Small intestine (tissue), 7 donors: ENCODE measurements at regions not wholly inside any gene's neighbourhood (a gene's known extent, or its start where the extent isn't known, plus 50 kb on each side); places are given as distances from the start of the nearest gene placed in this dataset.

Experiments
- DNase-seq, 2 donors: peaks; one replicate each; pipeline versions ENCODE4 v3.0.0 to v3.0.0-alpha.2; 2013
- FAIRE-seq: peaks from 2 replicates; lab custom pipeline; 2012; peaks lifted over from hg19 to GRCh38; lab: Jason Lieb, UNC
- H3K27ac ChIP-seq, 3 donors: one replicate each; pipeline ENCODE4 v1.5.1; 2013; ENCODE audit warnings: low read length in 2 of 3, mild to moderate bottlenecking in 2 of 3, control low read depth in 1 of 3, inconsistent platforms in 1 of 3, low read depth in 1 of 3, moderate library complexity in 1 of 3
- H3K27me3 ChIP-seq, 3 donors: one replicate each; pipeline ENCODE4 v1.6.1; 2013; ENCODE audit warnings: low read length in 3 of 3, inconsistent platforms in 1 of 3; ENCODE audit not compliant: control insufficient read depth in 3 of 3, insufficient read depth in 3 of 3
- H3K36me3 ChIP-seq, 3 donors: one replicate each; pipeline ENCODE4 v1.6.1; 2013; ENCODE audit warnings: low read length in 3 of 3, inconsistent platforms in 1 of 3, low read depth in 1 of 3, mild to moderate bottlenecking in 1 of 3, moderate library complexity in 1 of 3; ENCODE audit not compliant: control insufficient read depth in 3 of 3, insufficient read depth in 2 of 3
- H3K4me1 ChIP-seq, 3 donors: one replicate each; pipeline ENCODE4 v1.6.1; 2013; ENCODE audit warnings: low read length in 2 of 3, inconsistent platforms in 1 of 3, low read depth in 1 of 3, mild to moderate bottlenecking in 1 of 3, moderate library complexity in 1 of 3; ENCODE audit not compliant: control insufficient read depth in 3 of 3, insufficient read depth in 2 of 3
- H3K4me3 ChIP-seq, 3 donors: one replicate each; pipeline ENCODE4 v1.5.1; 2013; ENCODE audit warnings: low read length in 3 of 3, control low read depth in 1 of 3, inconsistent platforms in 1 of 3, low read depth in 1 of 3, mild to moderate bottlenecking in 1 of 3, moderate library complexity in 1 of 3
- H3K9me3 ChIP-seq, 2 donors: one replicate each; pipeline ENCODE4 v1.6.1; 2013; ENCODE audit warnings: low read depth in 1 of 2, low read length in 1 of 2; ENCODE audit not compliant: control insufficient read depth in 2 of 2, insufficient read depth in 1 of 2
- WGBS, 3 donors: extraction: QIAGEN DNeasy Blood & Tissue Kit; methylation state at CpG; one replicate each; pipeline ENCODE4 v1.1.7; 2013; 5-methylcytosine and 5-hydroxymethylcytosine counted together
- donor health status: healthy with polysubstance abuse.
- donor health status: control.
- donor health status: control.
- donor health status: Bipolar disorder and iron deficiency.
- donor health status: healthy.

DNA sequence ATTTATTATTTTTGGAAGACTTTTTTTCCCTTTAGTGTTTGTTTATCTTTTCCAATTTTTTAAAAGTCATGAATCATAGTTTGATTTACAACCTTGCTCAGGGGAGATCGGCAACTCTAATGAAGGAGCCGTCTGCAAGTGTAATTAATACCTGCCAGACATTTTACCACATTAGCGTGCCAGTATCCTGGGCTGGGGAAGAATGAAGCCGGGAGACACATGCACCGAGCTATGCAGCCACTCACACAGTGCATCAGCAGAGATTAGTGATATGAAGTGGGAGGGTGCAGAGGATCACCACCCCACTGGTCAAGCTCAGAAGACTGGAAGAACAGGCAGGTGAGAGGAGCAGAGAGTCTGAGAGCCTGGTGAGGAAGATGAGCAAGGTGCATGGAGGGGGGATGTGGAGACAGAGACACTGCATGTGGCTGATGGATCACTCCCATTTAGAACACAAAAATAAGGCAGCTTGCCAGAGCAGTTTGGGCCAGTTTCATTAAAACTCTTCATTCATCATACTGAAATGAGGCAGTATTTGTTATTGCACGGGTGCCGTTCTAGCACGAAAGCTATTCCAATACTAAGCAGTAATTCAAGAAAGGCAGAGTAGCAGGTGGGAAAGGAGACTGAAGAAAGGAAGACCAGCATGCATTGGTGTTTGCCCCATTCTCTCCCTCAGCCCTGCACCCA is 821.6 kb downstream of the TUSC7 start:
- no peaks in the 10 kb centered on the region for H3K4me1 ChIP-seq
- WGBS, 3 donors: 50 to 63% (median 58%) methylated on average over 8 of the region's 8 CpGs
- FAIRE-seq (no peak), DNase-seq (no peak)
- H3K27ac ChIP-seq: no peak overlapping the region
- H3K4me3 ChIP-seq: no peak overlapping the region
- H3K9me3 ChIP-seq: no peaks in the 10 kb centered on the region
- H3K36me3 ChIP-seq: no peaks in the 10 kb centered on the region
- H3K27me3 ChIP-seq: no peaks in the 10 kb centered on the region

DNA sequence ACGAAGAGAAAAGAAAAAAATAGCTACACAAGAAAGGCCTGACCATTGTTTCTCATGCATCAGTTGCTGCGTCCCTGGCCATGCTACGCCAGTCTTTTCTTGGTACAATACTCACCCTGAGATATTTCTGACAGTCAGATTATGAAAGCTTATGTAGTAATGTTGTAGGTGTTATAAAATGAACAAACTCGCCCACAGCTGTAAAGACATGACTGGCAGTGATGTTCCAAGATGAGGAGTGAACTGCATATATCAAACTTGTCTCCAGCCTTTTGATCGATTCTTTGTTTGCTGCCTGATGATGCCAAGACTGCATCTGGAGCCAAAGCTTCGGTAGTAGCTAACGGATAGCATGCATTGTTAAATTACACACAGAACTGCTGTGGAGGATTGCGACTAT is 822.7 kb downstream of the TUSC7 start:
- no peaks in the 10 kb centered on the region for H3K4me1 ChIP-seq
- DNase-seq (no peak), FAIRE-seq (no peak)
- H3K36me3 ChIP-seq: no peaks in the 10 kb centered on the region
- no peaks in the 10 kb centered on the region for H3K27me3 ChIP-seq
- no peak overlapping the region for H3K27ac ChIP-seq
- peaks cover 0 to 4% of the 10 kb centered on the region in 2 donors for H3K9me3 ChIP-seq
- no peak overlapping the region for H3K4me3 ChIP-seq
- WGBS, 3 donors: 83 to 85% (median 84%) methylated on average over 8 of the region's 8 CpGs

- DNase-seq (no peak), FAIRE-seq (no peak)
- 71 to 84% (median 82%) methylated on average over 1 of the region's 1 CpG for WGBS, 3 donors
- H3K27me3 ChIP-seq: no peaks in the 10 kb centered on the region
- no peaks in the 10 kb centered on the region for H3K36me3 ChIP-seq
- no peaks in the 10 kb centered on the region for H3K4me1 ChIP-seq
- H3K27ac ChIP-seq: no peak overlapping the region
- H3K9me3 ChIP-seq: peaks cover 0 to 4% of the 10 kb centered on the region in 2 donors
- no peak overlapping the region for H3K4me3 ChIP-seq
Observed at GRCh38 chr3:117534138-117534537, 824.6 kb downstream of the TUSC7 start.

GRCh38 chr3:117536006-117536405 is 826.4 kb downstream of the TUSC7 start:
- Histone ChIP-seq H3K4me1 (no peaks in the 10 kb centered on the region), H3K9me3 (peaks cover 0 to 4% of the 10 kb centered on the region in 2 donors), H3K27me3 (no peaks in the 10 kb centered on the region), H3K27ac (peak overlapping the region in 1 of 3 donors; percentile 34), H3K36me3 (no peaks in the 10 kb centered on the region), H3K4me3 (no peak overlapping the region)
- no peak for FAIRE-seq
- DNase-seq: peak; percentile 77 to 80
- WGBS, 3 donors: 21 to 61% (median 34%) methylated on average over 4 of the region's 4 CpGs

- WGBS, 3 donors: 86 to 91% (median 90%) methylated on average over 1 of the region's 1 CpG
- Histone ChIP-seq H3K9me3 (peaks cover 0 to 4% of the 10 kb centered on the region in 2 donors), H3K27me3 (no peaks in the 10 kb centered on the region), H3K36me3 (no peaks in the 10 kb centered on the region), H3K4me1 (no peaks in the 10 kb centered on the region), H3K4me3 (no peak overlapping the region), H3K27ac (no peak overlapping the region)
- FAIRE-seq (no peak), DNase-seq (no peak)
Observed at GRCh38 chr3:117537949-117538348, 828.4 kb downstream of the TUSC7 start.

DNA sequence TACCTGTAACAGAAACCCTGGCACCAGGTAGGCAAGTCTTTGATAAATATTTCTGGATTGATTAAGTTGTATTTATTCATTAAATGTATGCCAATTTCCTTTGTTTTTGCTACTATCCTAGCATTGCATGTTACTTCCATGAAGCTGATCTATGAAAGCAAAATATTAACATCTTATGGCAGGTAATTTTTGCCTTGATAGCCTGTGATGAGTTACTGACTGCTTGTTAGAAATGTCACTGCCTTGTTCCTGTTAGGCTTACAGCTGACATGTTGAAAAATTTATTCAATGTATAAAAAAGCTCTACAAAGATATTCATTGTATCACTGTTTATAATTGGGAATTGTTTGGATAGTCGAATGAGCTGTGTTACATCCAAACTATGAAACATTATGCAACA is 830.1 kb downstream of the TUSC7 start:
- Histone ChIP-seq H3K4me3 (no peak overlapping the region), H3K27ac (no peak overlapping the region), H3K4me1 (no peaks in the 10 kb centered on the region), H3K27me3 (no peaks in the 10 kb centered on the region), H3K9me3 (peaks cover 0 to 4% of the 10 kb centered on the region in 2 donors), H3K36me3 (no peaks in the 10 kb centered on the region)
- FAIRE-seq (no peak), DNase-seq (no peak)
- WGBS, 3 donors: 68 to 83% (median 78%) methylated on average over 1 of the region's 1 CpG

DNA sequence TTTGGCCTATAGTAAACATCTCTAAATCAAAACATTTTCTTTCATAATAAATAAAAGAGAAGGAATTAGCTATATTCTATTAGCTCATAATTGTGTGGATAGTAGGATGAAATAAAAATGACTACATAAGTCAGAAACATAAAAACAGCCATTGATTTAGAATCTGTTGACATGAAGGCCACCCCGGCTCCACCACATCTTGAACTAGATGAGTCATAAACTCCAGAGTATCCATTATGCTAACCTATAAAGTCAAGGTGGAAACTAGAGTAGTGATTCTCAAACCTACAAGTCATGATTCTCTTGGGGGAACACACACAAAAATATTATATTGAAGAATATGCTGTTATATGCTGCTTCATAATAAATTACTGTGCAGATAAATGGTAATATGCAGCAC is 831.0 kb downstream of the TUSC7 start:
- WGBS, 3 donors: 86 to 100% (median 88%) methylated on average over 1 of the region's 1 CpG
- FAIRE-seq: no peak
- no peaks in the 10 kb centered on the region for H3K27me3 ChIP-seq
- H3K4me3 ChIP-seq: no peak overlapping the region
- no peak for DNase-seq
- no peaks in the 10 kb centered on the region for H3K4me1 ChIP-seq
- no peak overlapping the region for H3K27ac ChIP-seq
- no peaks in the 10 kb centered on the region for H3K36me3 ChIP-seq
- H3K9me3 ChIP-seq: peaks cover 0 to 4% of the 10 kb centered on the region in 2 donors

DNA sequence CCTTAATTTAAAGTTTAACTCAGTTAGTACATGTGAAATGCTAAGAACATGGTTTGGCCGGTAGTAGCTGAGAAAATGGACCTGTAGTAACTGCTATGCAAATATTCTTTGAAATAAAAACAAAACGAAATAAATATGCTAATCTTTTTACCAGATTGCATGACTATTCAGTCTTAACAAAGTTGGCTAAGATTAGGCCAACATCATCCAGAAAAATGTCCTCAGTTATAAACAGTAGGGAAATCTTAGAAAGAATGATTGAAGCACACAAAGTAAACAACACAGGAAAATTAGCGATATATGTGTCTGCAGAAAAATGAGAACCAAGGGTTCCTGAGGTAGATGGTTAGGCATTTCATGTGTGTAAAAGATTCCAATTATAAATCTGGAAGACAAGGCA is 832.1 kb downstream of the TUSC7 start:
- Histone ChIP-seq H3K27ac (no peak overlapping the region), H3K36me3 (no peaks in the 10 kb centered on the region), H3K4me1 (no peaks in the 10 kb centered on the region), H3K27me3 (no peaks in the 10 kb centered on the region), H3K9me3 (peaks cover 0 to 1% of the 10 kb centered on the region in 2 donors), H3K4me3 (no peak overlapping the region)
- DNase-seq (no peak), FAIRE-seq (no peak)
- 71 to 87% (median 72%) methylated on average over 3 of the region's 3 CpGs for WGBS, 3 donors

GRCh38 chr3:117543521-117543920 is 833.9 kb downstream of the TUSC7 start:
- Histone ChIP-seq H3K4me1 (no peaks in the 10 kb centered on the region), H3K27ac (no peak overlapping the region), H3K9me3 (no peaks in the 10 kb centered on the region), H3K27me3 (no peaks in the 10 kb centered on the region), H3K4me3 (no peak overlapping the region), H3K36me3 (no peaks in the 10 kb centered on the region)
- FAIRE-seq (no peak), DNase-seq (no peak)
- WGBS, 3 donors: 85 to 94% (median 89%) methylated on average over 1 of the region's 1 CpG
